ENCODE measurements at regions not wholly inside any gene's neighbourhood (a gene's known extent, or its start where the extent isn't known, plus 50 kb on each side); places are given as distances from the start of the nearest gene placed in this dataset.

GRCh38 chr14:58832095-58832521, 194.3 kb downstream of the DACT1 start:
- no peak overlapping the region for H3K4me3 ChIP-seq (ENCODE audit: low read depth in 1 of 2, low read length in 1 of 2)
- no peaks in the 10 kb centered on the region for H3K4me1 ChIP-seq (ENCODE audit: control insufficient read depth in 1 of 2, insufficient read depth in 1 of 2, low read depth in 1 of 2, low read length in 1 of 2)
- H3K9me3 ChIP-seq: no peaks in the 10 kb centered on the region
- H3K27me3 ChIP-seq: no peaks in the 10 kb centered on the region
- H3K36me3 ChIP-seq: no peaks in the 10 kb centered on the region
- H3K27ac ChIP-seq: no peak overlapping the region
- TF ChIP-seq CTCF (IDR thresholded peaks at IDR 0.05): no peak

GRCh38 chr14:58833634-58834378, 196.0 kb downstream of the DACT1 start:
- Histone ChIP-seq H3K4me3 (ENCODE audit: low read depth in 1 of 2, low read length in 1 of 2) (no peak overlapping the region), H3K4me1 (ENCODE audit: control insufficient read depth in 1 of 2, insufficient read depth in 1 of 2, low read depth in 1 of 2, low read length in 1 of 2) (no peaks in the 10 kb centered on the region), H3K27ac (no peak overlapping the region), H3K27me3 (no peaks in the 10 kb centered on the region), H3K9me3 (no peaks in the 10 kb centered on the region), H3K36me3 (no peaks in the 10 kb centered on the region)
- no peak for TF ChIP-seq CTCF (IDR thresholded peaks at IDR 0.05)

GRCh38 chr14:58836303-58836974, 198.7 kb downstream of the DACT1 start:
- Histone ChIP-seq H3K4me3 (ENCODE audit: low read depth in 1 of 2, low read length in 1 of 2) (no peak overlapping the region), H3K36me3 (no peaks in the 10 kb centered on the region), H3K27ac (no peak overlapping the region), H3K4me1 (ENCODE audit: control insufficient read depth in 1 of 2, insufficient read depth in 1 of 2, low read depth in 1 of 2, low read length in 1 of 2) (no peaks in the 10 kb centered on the region), H3K9me3 (no peaks in the 10 kb centered on the region), H3K27me3 (no peaks in the 10 kb centered on the region)
- no peak for TF ChIP-seq CTCF (IDR thresholded peaks at IDR 0.05)

GRCh38 chr14:58839233-58839632, 201.5 kb downstream of the DACT1 start:
- H3K27me3 ChIP-seq: no peaks in the 10 kb centered on the region
- no peaks in the 10 kb centered on the region for H3K4me1 ChIP-seq (ENCODE audit: control insufficient read depth in 1 of 2, insufficient read depth in 1 of 2, low read depth in 1 of 2, low read length in 1 of 2)
- H3K27ac ChIP-seq: no peak overlapping the region
- H3K4me3 ChIP-seq (ENCODE audit: low read depth in 1 of 2, low read length in 1 of 2): no peak overlapping the region
- TF ChIP-seq CTCF (IDR thresholded peaks at IDR 0.05): no peak
- H3K36me3 ChIP-seq: no peaks in the 10 kb centered on the region
- no peaks in the 10 kb centered on the region for H3K9me3 ChIP-seq

- Histone ChIP-seq H3K4me3 (ENCODE audit: low read depth in 1 of 2, low read length in 1 of 2) (no peak overlapping the region), H3K27ac (no peak overlapping the region), H3K27me3 (no peaks in the 10 kb centered on the region), H3K36me3 (no peaks in the 10 kb centered on the region), H3K4me1 (ENCODE audit: control insufficient read depth in 1 of 2, insufficient read depth in 1 of 2, low read depth in 1 of 2, low read length in 1 of 2) (no peaks in the 10 kb centered on the region), H3K9me3 (no peaks in the 10 kb centered on the region)
- TF ChIP-seq CTCF (IDR thresholded peaks at IDR 0.05): no peak
Measured at GRCh38 chr14:58844544-58844943, 206.8 kb downstream of the DACT1 start.
